IPS-18a (cell line): ENCODE measurements at regions not wholly inside any gene's neighbourhood (a gene's known extent, or its start where the extent isn't known, plus 50 kb on each side); places are given as distances from the start of the nearest gene placed in this dataset.

Experiments used
- H3K27ac ChIP-seq: one replicate; pipeline ENCODE4 v1.5.1; 2013; ENCODE audit warnings: low read length
- H3K27me3 ChIP-seq: one replicate; pipeline ENCODE4 v1.6.1; 2013; ENCODE audit warnings: mild to moderate bottlenecking, low read length; ENCODE audit not compliant: control insufficient read depth, insufficient read depth
- H3K36me3 ChIP-seq: one replicate; pipeline ENCODE4 v1.6.1; 2013; ENCODE audit warnings: low read depth, low read length; ENCODE audit not compliant: control insufficient read depth
- H3K4me1 ChIP-seq: one replicate; pipeline ENCODE4 v1.6.1; 2013; ENCODE audit warnings: low read depth, low read length; ENCODE audit not compliant: control insufficient read depth
- H3K4me3 ChIP-seq: one replicate; pipeline ENCODE4 v1.5.1; 2013; ENCODE audit warnings: low read length
- H3K9ac ChIP-seq: one replicate; pipeline ENCODE4 v1.6.1; 2013; ENCODE audit warnings: mild to moderate bottlenecking, low read length, moderate library complexity
- H3K9me3 ChIP-seq: one replicate; pipeline ENCODE4 v1.6.1; 2013; ENCODE audit warnings: low read depth, low read length; ENCODE audit not compliant: control insufficient read depth

DNA sequence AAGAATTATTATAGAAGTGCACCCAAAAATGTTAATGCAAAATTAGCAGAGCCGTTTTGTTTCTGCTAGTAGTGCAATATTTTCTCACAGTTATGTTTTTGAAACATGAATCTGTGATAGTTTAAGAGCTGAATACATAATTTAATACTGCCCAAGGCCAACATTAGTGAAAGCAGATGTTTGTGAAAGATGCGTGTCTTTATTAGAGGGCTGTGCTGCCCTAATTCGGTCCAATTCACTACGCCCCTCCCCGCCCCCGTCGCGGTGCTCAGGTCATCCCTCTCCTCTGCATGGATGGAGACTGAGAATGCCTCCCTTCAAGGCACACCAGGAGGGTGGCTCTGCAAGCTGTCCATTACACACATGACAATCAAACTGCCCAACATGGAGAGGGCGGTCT is 172.0 kb downstream of the TEX36 start:
- H3K27ac ChIP-seq = no peak overlapping the region
- H3K4me1 ChIP-seq = peaks cover 24% of the 10 kb centered on the region
- H3K27me3 ChIP-seq = no peaks in the 10 kb centered on the region
- no peak overlapping the region for H3K9ac ChIP-seq
- H3K9me3 ChIP-seq = peaks cover 4% of the 10 kb centered on the region
- no peak overlapping the region for H3K4me3 ChIP-seq
- no peaks in the 10 kb centered on the region for H3K36me3 ChIP-seq

DNA sequence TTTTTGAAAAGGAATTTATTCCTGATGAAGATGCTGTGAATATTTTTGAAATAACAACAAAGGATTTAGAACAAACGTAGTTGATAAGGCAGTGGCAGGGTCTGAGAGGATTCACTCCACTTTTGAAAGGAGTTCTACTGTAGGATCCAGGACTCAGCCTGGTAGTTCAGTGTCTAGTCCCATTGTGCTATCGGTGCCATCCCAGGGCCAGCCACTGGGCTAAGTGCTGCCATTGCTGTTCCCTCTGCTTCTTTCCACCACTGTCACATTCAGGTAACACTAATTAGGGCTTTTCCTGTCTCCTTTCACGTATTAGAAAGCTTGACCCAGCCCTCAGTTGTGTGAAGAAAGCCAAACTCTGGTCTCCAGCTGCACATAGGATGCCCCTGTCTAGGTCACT is 177.3 kb downstream of the TEX36 start:
- Histone ChIP-seq H3K9me3 (peaks cover 4% of the 10 kb centered on the region), H3K27ac (no peak overlapping the region), H3K4me1 (no peaks in the 10 kb centered on the region), H3K9ac (no peak overlapping the region), H3K36me3 (no peaks in the 10 kb centered on the region), H3K27me3 (no peaks in the 10 kb centered on the region), H3K4me3 (no peak overlapping the region)

GRCh38 chr10:125502276-125502675 is 180.7 kb downstream of the TEX36 start:
- no peaks in the 10 kb centered on the region for H3K27me3 ChIP-seq
- H3K36me3 ChIP-seq = no peaks in the 10 kb centered on the region
- no peaks in the 10 kb centered on the region for H3K9me3 ChIP-seq
- no peak overlapping the region for H3K4me3 ChIP-seq
- H3K4me1 ChIP-seq = no peaks in the 10 kb centered on the region
- no peak overlapping the region for H3K9ac ChIP-seq
- H3K27ac ChIP-seq = no peak overlapping the region

DNA sequence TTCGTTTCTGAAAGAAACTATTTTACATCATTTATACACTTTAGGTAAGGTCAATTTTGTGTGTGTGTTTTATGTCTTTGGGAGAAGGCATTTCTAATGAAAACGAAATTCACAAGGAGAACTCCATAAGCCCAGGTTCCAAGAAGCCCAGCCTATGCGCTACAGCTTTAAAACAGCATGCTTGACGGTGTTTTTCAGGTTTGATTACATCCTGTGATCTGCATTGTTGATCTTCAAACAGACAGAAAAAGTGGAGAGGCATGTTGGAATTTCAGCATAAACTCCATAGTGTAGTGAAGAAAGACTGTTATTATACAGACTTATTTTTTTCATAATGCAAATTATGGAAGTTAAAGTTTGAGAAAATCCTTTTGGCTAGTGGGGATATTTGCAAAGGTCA is 187.6 kb downstream of the TEX36 start:
- no peak overlapping the region for H3K4me3 ChIP-seq
- H3K9me3 ChIP-seq = no peaks in the 10 kb centered on the region
- no peak overlapping the region for H3K27ac ChIP-seq
- H3K4me1 ChIP-seq = no peaks in the 10 kb centered on the region
- H3K27me3 ChIP-seq = no peaks in the 10 kb centered on the region
- H3K36me3 ChIP-seq = no peaks in the 10 kb centered on the region
- H3K9ac ChIP-seq = no peak overlapping the region

- Histone ChIP-seq H3K27me3 (no peaks in the 10 kb centered on the region), H3K36me3 (no peaks in the 10 kb centered on the region), H3K4me1 (no peaks in the 10 kb centered on the region), H3K4me3 (no peak overlapping the region), H3K27ac (no peak overlapping the region), H3K9me3 (no peaks in the 10 kb centered on the region), H3K9ac (no peak overlapping the region)
Observed at GRCh38 chr10:125494651-125495239, 188.2 kb downstream of the TEX36 start.

DNA sequence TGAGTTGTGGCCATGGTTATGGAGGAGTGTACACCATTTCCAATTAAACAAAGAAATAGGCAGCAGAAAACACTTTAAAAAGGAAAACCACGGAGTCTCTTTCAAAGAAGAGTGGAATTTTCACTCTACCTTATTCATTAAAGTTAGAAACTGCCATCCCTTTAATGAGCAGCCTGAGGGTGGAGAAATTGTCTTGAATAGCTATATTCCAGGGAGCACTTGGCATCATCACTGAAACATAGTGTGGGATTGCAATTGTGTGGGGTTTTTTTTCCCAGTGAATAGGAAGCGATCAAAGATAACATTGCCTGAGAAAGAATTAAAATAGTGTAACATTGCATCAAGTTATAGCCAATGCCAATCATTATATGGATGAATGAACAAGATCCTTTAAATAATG is 191.6 kb downstream of the TEX36 start:
- Histone ChIP-seq H3K27ac (no peak overlapping the region), H3K4me3 (no peak overlapping the region), H3K27me3 (no peaks in the 10 kb centered on the region), H3K4me1 (no peaks in the 10 kb centered on the region), H3K9me3 (no peaks in the 10 kb centered on the region), H3K9ac (no peak overlapping the region), H3K36me3 (no peaks in the 10 kb centered on the region)

GRCh38 chr10:125489731-125490130 is 193.2 kb downstream of the TEX36 start:
- Histone ChIP-seq H3K27ac (no peak overlapping the region), H3K4me1 (no peaks in the 10 kb centered on the region), H3K9me3 (no peaks in the 10 kb centered on the region), H3K27me3 (no peaks in the 10 kb centered on the region), H3K4me3 (no peak overlapping the region), H3K9ac (no peak overlapping the region), H3K36me3 (no peaks in the 10 kb centered on the region)

GRCh38 chr10:125485665-125486064 is 197.3 kb downstream of the TEX36 start:
- no peaks in the 10 kb centered on the region for H3K27me3 ChIP-seq
- H3K9me3 ChIP-seq = no peaks in the 10 kb centered on the region
- H3K4me3 ChIP-seq = no peak overlapping the region
- H3K27ac ChIP-seq = no peak overlapping the region
- no peaks in the 10 kb centered on the region for H3K36me3 ChIP-seq
- H3K9ac ChIP-seq = no peak overlapping the region
- H3K4me1 ChIP-seq = peaks cover 11% of the 10 kb centered on the region

GRCh38 chr10:125484035-125484732 is 198.8 kb downstream of the TEX36 start:
- no peak overlapping the region for H3K4me3 ChIP-seq
- no peaks in the 10 kb centered on the region for H3K27me3 ChIP-seq
- peaks cover 11% of the 10 kb centered on the region for H3K4me1 ChIP-seq
- H3K36me3 ChIP-seq = no peaks in the 10 kb centered on the region
- H3K9me3 ChIP-seq = no peaks in the 10 kb centered on the region
- H3K9ac ChIP-seq = no peak overlapping the region
- no peak overlapping the region for H3K27ac ChIP-seq

- H3K9ac ChIP-seq = no peak overlapping the region
- H3K9me3 ChIP-seq = no peaks in the 10 kb centered on the region
- no peak overlapping the region for H3K4me3 ChIP-seq
- peaks cover 11% of the 10 kb centered on the region for H3K4me1 ChIP-seq
- H3K27me3 ChIP-seq = no peaks in the 10 kb centered on the region
- no peaks in the 10 kb centered on the region for H3K36me3 ChIP-seq
- H3K27ac ChIP-seq = no peak overlapping the region
Observed at GRCh38 chr10:125482637-125483036, 200.3 kb downstream of the TEX36 start.

GRCh38 chr10:125482108-125482507 is 200.9 kb downstream of the TEX36 start:
- H3K27ac ChIP-seq = no peak overlapping the region
- H3K27me3 ChIP-seq = no peaks in the 10 kb centered on the region
- no peaks in the 10 kb centered on the region for H3K9me3 ChIP-seq
- H3K9ac ChIP-seq = no peak overlapping the region
- no peaks in the 10 kb centered on the region for H3K36me3 ChIP-seq
- no peak overlapping the region for H3K4me3 ChIP-seq
- peaks cover 11% of the 10 kb centered on the region for H3K4me1 ChIP-seq

GRCh38 chr10:125479059-125479458 is 203.9 kb downstream of the TEX36 start:
- Histone ChIP-seq H3K27me3 (no peaks in the 10 kb centered on the region), H3K27ac (no peak overlapping the region), H3K9ac (no peak overlapping the region), H3K36me3 (no peaks in the 10 kb centered on the region), H3K4me3 (no peak overlapping the region), H3K9me3 (no peaks in the 10 kb centered on the region), H3K4me1 (peaks cover 11% of the 10 kb centered on the region)
